Activated CD4-positive, alpha-beta T cell treated with anti-CD3 and anti-CD28 coated beads, Interleukin-2, amount 50 U/mL, for 48 hours (primary cell): ENCODE measurements at regions not wholly inside any gene's neighbourhood (a gene's known extent, or its start where the extent isn't known, plus 50 kb on each side); places are given as distances from the start of the nearest gene placed in this dataset.
"Not testable (repeated sequence)": the region's sequence is repeated elsewhere in the genome, so short reads cannot be mapped to it uniquely, and the experiment has no call there.

ENCODE experiments used
- DNase-seq, 2 experiments: peaks; one replicate each; pipeline ENCODE4 v3.0.0-alpha.2; 2020

DNA sequence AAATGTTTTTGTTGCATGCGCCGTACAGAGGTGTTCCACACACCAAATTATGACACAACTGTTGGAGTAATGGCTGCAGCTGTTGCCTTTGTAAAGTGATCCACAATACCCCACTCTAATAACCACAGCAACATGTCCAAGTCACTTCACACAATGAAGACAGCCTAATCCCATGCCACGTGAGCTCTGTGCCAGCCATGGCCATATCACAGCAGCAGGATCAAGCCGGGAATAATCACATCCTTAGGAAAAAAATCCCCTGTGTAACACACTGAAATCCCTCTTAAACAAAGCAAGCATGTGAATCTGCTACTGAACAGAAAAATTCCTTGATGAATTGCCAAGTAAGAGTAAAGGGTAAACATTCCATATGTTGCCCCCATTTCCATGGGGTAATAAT is 179.5 kb upstream of the PARD3B start:
- DNase-seq = no peak

DNA sequence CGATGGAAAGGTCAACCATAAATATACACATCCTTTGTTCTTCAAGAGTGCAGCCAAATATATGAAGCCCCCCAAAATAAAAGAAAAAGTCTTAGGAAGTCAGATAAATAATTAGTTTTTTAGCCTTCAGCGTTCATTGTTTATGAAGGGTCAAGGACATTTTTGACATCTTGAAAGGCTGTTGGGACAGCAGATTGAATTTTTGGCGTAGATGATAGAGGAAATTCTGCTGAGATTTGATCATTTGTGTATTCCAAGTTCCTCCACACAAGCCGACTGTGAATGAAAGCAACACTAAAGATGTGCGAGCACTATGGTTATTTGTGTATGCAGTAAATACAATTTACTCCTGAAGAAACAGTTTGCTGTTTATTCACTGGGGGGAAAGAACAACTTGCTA is 177.8 kb upstream of the PARD3B start:
- DNase-seq = no peak

DNA sequence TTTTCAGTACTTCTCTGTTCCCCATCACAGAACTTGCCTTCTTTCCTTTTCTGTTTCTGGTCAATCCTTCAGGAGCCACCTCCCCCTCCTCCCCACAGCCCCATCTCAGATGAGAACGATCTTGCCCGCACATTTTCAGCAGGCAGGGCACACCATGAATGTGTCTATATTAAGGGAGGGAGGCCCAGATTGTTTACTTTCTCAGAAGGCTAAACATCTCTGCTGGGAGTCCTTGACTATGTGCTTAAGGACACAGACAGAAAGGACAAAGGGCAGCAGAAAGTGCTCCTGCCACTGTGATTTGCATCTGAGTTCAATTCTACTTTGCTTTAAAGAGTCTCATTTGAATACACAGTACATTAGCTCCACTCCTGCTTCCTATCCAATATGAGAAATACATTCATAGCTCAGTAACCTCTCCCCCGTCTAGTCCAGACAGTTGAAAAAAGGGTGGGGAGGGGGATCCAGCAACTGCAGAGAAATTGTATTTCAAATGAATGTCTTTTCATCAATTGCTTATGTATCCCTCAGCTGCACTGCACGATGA is 175.0 kb upstream of the PARD3B start:
- DNase-seq = no peak

- DNase-seq = no peak
Observed at GRCh38 chr2:204373942-204374341, 171.3 kb upstream of the PARD3B start.

GRCh38 chr2:204380141-204380881 is 165.0 kb upstream of the PARD3B start:
- no peak for DNase-seq

GRCh38 chr2:204386668-204387067 is 158.6 kb upstream of the PARD3B start:
- no peak for DNase-seq

- DNase-seq = no peak
Observed at GRCh38 chr2:204389120-204389519, 156.2 kb upstream of the PARD3B start.

DNA sequence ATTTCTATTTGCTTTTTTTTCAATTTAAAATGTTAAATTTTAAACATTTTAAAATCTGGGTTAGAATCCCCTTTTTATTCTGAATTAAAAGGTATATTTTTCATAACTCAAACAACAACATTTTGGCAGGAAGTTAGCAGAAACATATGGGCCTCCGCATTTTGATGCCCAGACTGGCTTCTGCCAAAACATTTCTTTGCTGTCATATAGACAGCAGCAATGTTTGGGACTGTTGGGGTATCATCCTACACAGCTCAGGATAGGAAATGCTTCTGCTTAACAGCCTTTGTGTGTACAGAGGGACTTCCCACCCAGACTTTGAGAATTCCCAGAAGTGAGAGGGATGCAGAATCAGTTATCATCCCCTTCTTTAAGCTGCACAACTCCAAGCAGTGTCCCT is 155.4 kb upstream of the PARD3B start:
- no peak for DNase-seq

- no peak for DNase-seq
Observed at GRCh38 chr2:204395539-204395938, 149.7 kb upstream of the PARD3B start.

GRCh38 chr2:204401114-204401513 is 144.2 kb upstream of the PARD3B start:
- DNase-seq = no peak

GRCh38 chr2:204407204-204408014 is 137.9 kb upstream of the PARD3B start:
- no peak for DNase-seq

DNA sequence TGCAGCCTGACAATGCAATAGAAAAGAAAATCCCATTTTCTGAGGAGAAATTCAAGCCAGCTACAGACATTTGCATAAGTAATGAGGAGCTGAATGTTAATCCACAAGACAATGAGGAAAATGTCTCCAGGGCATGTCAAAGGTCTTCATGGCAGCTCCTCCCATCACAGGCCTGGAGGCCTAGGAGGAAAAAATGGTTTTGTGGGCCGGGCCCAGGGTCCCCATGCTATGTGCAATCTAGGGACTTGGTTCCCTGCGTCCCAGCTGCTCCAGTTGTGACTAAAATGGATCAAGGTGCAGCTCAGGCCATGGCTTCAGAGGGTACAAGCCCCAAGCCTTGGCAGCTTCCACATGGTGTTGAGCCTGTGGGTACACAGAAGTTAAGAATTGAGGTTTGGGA is 132.5 kb upstream of the PARD3B start:
- DNase-seq = not testable (repeated sequence)

DNA sequence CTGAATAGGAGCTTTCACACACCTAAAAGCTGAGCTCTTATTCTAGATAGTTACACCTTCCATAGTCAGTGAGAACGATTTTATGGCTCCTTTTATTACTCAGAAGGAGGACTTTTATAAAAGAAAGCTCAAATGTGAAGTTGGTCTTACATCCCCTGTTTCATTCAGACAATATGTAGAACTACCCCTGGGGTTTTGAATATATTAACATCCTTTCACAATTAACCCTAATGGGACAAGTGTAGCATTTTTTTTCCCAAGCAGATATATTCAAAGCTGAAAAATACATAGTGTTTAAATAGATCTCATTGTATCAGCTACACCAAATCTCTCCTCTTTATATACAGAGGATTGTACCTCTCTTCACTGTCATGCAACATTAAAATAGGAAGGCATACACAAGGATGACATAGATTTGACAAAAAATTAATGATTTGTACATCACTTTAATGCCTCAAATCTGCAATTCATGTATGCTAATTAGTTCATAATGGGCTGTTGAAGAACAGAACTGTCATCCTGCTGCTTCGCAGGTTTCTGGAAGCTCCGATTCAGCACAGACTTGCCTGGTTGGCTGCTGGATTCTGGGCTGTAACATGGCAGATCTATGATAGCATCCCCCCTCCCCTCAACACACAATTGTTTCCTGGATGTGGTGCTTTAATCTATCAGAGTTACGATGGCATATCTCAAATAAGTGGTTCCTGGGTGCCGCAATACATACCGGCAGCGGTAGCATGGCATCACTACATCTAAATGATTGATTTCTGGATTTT is 129.7 kb upstream of the PARD3B start:
- no peak for DNase-seq

- no peak for DNase-seq
Observed at GRCh38 chr2:204416236-204416635, 129.0 kb upstream of the PARD3B start.

GRCh38 chr2:204425821-204426220 is 119.5 kb upstream of the PARD3B start:
- no peak for DNase-seq

DNA sequence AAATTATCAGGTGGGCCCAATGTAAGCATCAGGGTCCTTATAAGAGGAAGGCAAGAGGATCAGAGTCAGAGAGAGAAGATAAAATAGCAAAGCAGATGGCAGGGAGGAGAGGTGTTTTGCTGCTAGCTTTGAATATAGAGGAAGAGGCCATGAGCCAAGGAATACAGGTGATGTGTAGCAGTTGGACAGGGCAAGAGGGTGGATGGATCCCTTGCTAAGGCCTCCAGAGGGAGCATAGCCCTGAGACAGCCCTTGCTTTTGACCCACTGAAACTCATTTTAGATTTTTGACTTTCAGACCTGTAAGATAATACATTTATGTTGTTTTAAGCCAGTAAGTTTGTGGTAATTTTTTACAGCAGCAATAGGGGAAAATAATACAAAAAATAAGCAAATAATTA is 116.6 kb upstream of the PARD3B start:
- no peak for DNase-seq

- DNase-seq = no peak
Observed at GRCh38 chr2:204431529-204431928, 113.7 kb upstream of the PARD3B start.

- DNase-seq = no peak
Observed at GRCh38 chr2:204432196-204432595, 113.1 kb upstream of the PARD3B start.

DNA sequence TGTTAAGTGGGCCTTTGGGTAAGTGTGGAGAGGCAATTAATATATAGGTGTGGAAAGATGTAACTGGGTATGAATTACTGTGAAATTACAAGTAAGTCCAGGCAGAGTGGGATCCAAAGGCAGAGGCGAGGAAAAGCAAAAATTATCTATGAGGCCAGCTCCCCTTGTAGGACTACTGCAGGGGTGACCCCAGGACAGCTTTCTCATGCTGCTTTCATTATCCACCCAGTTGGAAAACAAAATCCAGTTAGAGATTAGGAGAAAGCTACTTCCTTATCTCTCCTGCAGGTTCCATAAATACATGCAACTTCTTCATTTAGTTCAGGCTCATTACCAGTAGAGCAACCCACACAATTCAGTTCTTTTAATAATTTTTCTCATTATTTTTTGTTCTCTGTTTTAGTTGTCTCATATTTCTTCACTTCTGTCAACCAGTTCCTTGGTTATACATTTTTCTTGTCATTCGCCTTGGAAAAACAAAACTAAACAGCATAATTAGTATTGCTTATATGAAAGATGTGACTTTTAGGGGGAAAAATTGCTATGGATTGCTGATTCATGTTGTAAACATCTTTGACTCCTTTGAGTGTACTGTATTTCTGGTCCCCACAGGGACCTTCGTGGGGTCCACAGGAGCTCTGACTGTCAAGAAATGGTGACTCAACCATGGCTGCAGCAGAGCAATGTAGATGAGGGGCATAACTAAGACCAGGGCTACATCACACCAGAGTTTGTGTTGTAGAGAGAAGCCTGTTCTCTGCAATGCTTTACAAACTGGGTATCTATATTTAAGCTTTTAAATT is 110.4 kb upstream of the PARD3B start:
- DNase-seq = no peak

DNA sequence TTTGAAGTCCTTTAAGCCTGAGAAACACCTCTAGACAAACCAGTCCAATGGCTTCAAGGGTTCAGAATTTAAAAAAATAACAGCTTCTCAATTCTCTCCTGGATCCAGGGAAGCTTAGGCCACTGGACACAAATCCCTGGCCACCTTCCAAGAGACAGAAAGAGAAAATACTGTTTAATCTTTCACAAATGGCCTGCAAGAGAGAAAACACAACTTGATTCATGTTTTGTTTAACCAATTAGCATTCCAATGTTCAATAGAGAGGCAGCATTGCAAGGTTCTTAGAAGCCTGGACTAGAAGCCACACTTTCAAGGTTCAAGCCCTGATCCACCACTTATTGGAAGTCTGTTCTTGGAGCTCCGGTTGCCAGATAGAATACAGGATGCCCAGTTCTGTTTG is 109.0 kb upstream of the PARD3B start:
- DNase-seq = no peak

DNA sequence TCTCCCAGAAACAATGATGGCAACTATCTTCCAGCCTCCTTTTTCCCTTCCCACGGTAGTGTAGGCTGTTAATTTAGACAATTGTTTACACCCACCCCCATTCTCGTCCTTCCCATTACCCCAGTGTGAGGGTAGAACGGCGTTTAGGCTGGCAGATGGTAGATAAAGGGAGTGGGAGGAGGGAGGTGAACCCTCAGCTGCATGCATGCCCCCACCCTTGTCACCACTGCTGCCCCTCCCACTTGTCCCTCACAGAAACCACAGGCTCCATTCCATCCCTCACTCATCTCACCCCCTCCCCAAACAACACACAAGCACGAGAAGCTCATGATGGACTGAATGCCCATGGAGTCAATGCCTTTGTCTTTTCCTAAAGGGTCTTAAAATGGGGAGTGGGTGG is 107.9 kb upstream of the PARD3B start:
- DNase-seq = no peak
